Mesendoderm (in vitro differentiated cells): ENCODE measurements at regions not wholly inside any gene's neighbourhood (a gene's known extent, or its start where the extent isn't known, plus 50 kb on each side); places are given as distances from the start of the nearest gene placed in this dataset.
"Not testable (repeated sequence)": the region's sequence is repeated elsewhere in the genome, so short reads cannot be mapped to it uniquely, and the experiment has no call there.

Experiments used
- DNase-seq: peaks from one replicate; pipeline ENCODE4 v3.0.0; 2013
- H2AK5ac ChIP-seq: 2 replicates; pipeline ENCODE4 v1.6.1; 2013; ENCODE audit warnings: low read length, inconsistent platforms
- H2BK120ac ChIP-seq: 2 replicates; pipeline ENCODE4 v1.6.1; 2013; ENCODE audit warnings: low read depth, mild to moderate bottlenecking, low read length, moderate library complexity, mixed read lengths
- H2BK15ac ChIP-seq: replicated peaks from 2 replicates; pipeline ENCODE4 v1.6.1; 2013; ENCODE audit warnings: low read depth, mild to moderate bottlenecking, moderate library complexity
- H2BK5ac ChIP-seq: 2 replicates; pipeline ENCODE4 v1.6.1; 2013; ENCODE audit warnings: low read length, inconsistent platforms
- H3K18ac ChIP-seq: 2 replicates; pipeline ENCODE4 v1.6.1; 2013; ENCODE audit warnings: mild to moderate bottlenecking, low read length, mixed read lengths
- H3K23ac ChIP-seq: one replicate; pipeline ENCODE4 v1.6.1; 2013; ENCODE audit warnings: low read length
- H3K27ac ChIP-seq: 2 replicates; pipeline ENCODE4 v1.5.1; 2013; ENCODE audit warnings: low read depth, mild to moderate bottlenecking, inconsistent platforms, low read length, moderate library complexity
- H3K27me3 ChIP-seq: 2 replicates; pipeline ENCODE4 v1.6.1; 2013; ENCODE audit warnings: low read length, control low read depth, mild to moderate bottlenecking, inconsistent platforms; ENCODE audit not compliant: insufficient read depth, poor library complexity
- H3K36me3 ChIP-seq: 2 replicates; pipeline ENCODE4 v1.6.1; 2013; ENCODE audit warnings: low read length, inconsistent platforms; ENCODE audit not compliant: control insufficient read depth, insufficient read depth
- H3K4ac ChIP-seq: one replicate; pipeline ENCODE4 v1.6.1; 2013; ENCODE audit warnings: low read depth, mild to moderate bottlenecking, low read length, moderate library complexity
- H3K4me1 ChIP-seq: 2 replicates; pipeline ENCODE4 v1.6.1; 2013; ENCODE audit warnings: low read depth, low read length, inconsistent platforms; ENCODE audit not compliant: control insufficient read depth
- H3K4me2 ChIP-seq: 2 replicates; pipeline ENCODE4 v1.6.1; 2013; ENCODE audit warnings: low read length
- H3K4me3 ChIP-seq: 2 replicates; pipeline ENCODE4 v1.5.1; 2013; ENCODE audit warnings: mild to moderate bottlenecking, low read length
- H3K56ac ChIP-seq: one replicate; pipeline ENCODE4 v1.6.1; 2013; ENCODE audit warnings: low read length
- H3K79me1 ChIP-seq: 2 replicates; pipeline ENCODE4 v1.6.1; 2013; ENCODE audit warnings: low read length, inconsistent platforms
- H3K79me2 ChIP-seq: 2 replicates; pipeline ENCODE4 v1.6.1; 2013; ENCODE audit warnings: mild to moderate bottlenecking, low read length; ENCODE audit not compliant: control insufficient read depth, insufficient read depth
- H3K9ac ChIP-seq: 2 replicates; pipeline ENCODE4 v1.6.1; 2013; ENCODE audit warnings: low read length, inconsistent platforms
- H4K5ac ChIP-seq: one replicate; pipeline ENCODE4 v1.6.1; 2013; ENCODE audit warnings: low read length
- H4K8ac ChIP-seq: one replicate; pipeline ENCODE4 v1.6.1; 2013; ENCODE audit warnings: low read depth, mild to moderate bottlenecking, control low read depth, low read length, moderate library complexity
- WGBS: extraction: QIAGEN DNeasy Blood & Tissue Kit; methylation state at CpG from one replicate; pipeline ENCODE4 v1.1.7; 2013; ENCODE audit warnings: low lambda C conversion rate, missing lambda C conversion rate; ENCODE audit not compliant: insufficient coverage; ENCODE audit errors: extremely low coverage; 5-methylcytosine and 5-hydroxymethylcytosine counted together

- no peak for DNase-seq
- Histone ChIP-seq H4K5ac (no peak overlapping the region), H3K27me3 (no peaks in the 10 kb centered on the region), H2AK5ac (no peak overlapping the region), H3K79me1 (no peaks in the 10 kb centered on the region), H3K4me3 (no peak overlapping the region), H3K79me2 (no peaks in the 10 kb centered on the region), H3K56ac (no peak overlapping the region), H3K4me1 (no peaks in the 10 kb centered on the region), H3K27ac (no peak overlapping the region), H3K9ac (no peak overlapping the region), H2BK15ac (no peak overlapping the region), H4K8ac (no peak overlapping the region), H2BK5ac (no peak overlapping the region), H3K4me2 (no peak overlapping the region), H2BK120ac (no peak overlapping the region), H3K4ac (no peak overlapping the region), H3K36me3 (no peaks in the 10 kb centered on the region), H3K23ac (no peak overlapping the region), H3K18ac (no peak overlapping the region)
- 100% methylated on average over 1 of the region's 3 CpGs for WGBS
These were observed 157.3 kb downstream of the CCDC71L start for GRCh38 chr7:106503626-106504025.

- H2AK5ac ChIP-seq: no peak overlapping the region
- no peak overlapping the region for H3K23ac ChIP-seq
- H3K4me3 ChIP-seq: no peak overlapping the region
- H2BK120ac ChIP-seq: no peak overlapping the region
- no peak overlapping the region for H4K5ac ChIP-seq
- no peak overlapping the region for H3K56ac ChIP-seq
- no peaks in the 10 kb centered on the region for H3K27me3 ChIP-seq
- H3K9ac ChIP-seq: no peak overlapping the region
- no peak for DNase-seq
- no peak overlapping the region for H2BK15ac ChIP-seq
- H3K4me2 ChIP-seq: no peak overlapping the region
- H3K79me1 ChIP-seq: no peaks in the 10 kb centered on the region
- H3K4ac ChIP-seq: no peak overlapping the region
- no peaks in the 10 kb centered on the region for H3K4me1 ChIP-seq
- H3K18ac ChIP-seq: no peak overlapping the region
- H3K27ac ChIP-seq: no peak overlapping the region
- H4K8ac ChIP-seq: no peak overlapping the region
- no CpG with 5 or more reads among the region's 5 CpGs for WGBS
- H2BK5ac ChIP-seq: no peak overlapping the region
- no peaks in the 10 kb centered on the region for H3K79me2 ChIP-seq
- no peaks in the 10 kb centered on the region for H3K36me3 ChIP-seq
These were observed 159.1 kb downstream of the CCDC71L start for GRCh38 chr7:106501605-106502580.

- no peak overlapping the region for H2BK120ac ChIP-seq
- H3K4me2 ChIP-seq: no peak overlapping the region
- H2BK5ac ChIP-seq: no peak overlapping the region
- no peak overlapping the region for H3K23ac ChIP-seq
- H3K27ac ChIP-seq: no peak overlapping the region
- no peak overlapping the region for H3K56ac ChIP-seq
- H3K4ac ChIP-seq: no peak overlapping the region
- H3K36me3 ChIP-seq: no peaks in the 10 kb centered on the region
- no peak overlapping the region for H2AK5ac ChIP-seq
- no peak overlapping the region for H3K9ac ChIP-seq
- no peak overlapping the region for H3K18ac ChIP-seq
- H3K27me3 ChIP-seq: no peaks in the 10 kb centered on the region
- no peaks in the 10 kb centered on the region for H3K79me2 ChIP-seq
- H3K4me1 ChIP-seq: no peaks in the 10 kb centered on the region
- H3K4me3 ChIP-seq: no peak overlapping the region
- H4K5ac ChIP-seq: no peak overlapping the region
- DNase-seq: no peak
- H2BK15ac ChIP-seq: no peak overlapping the region
- WGBS: no CpG with 5 or more reads among the region's 4 CpGs
- H3K79me1 ChIP-seq: no peaks in the 10 kb centered on the region
- H4K8ac ChIP-seq: no peak overlapping the region
These were observed 161.1 kb downstream of the CCDC71L start for GRCh38 chr7:106499897-106500296.

- H4K5ac ChIP-seq, H3K27ac ChIP-seq, H2BK15ac ChIP-seq, H3K4me1 ChIP-seq, H3K23ac ChIP-seq, DNase-seq, H3K4me3 ChIP-seq, H3K4ac ChIP-seq, H3K9ac ChIP-seq, H3K18ac ChIP-seq, H3K56ac ChIP-seq, H3K79me1 ChIP-seq, H3K4me2 ChIP-seq, H2BK5ac ChIP-seq, H2AK5ac ChIP-seq, H3K27me3 ChIP-seq, H3K36me3 ChIP-seq, H4K8ac ChIP-seq, H2BK120ac ChIP-seq, H3K79me2 ChIP-seq: not testable (repeated sequence)
- no CpG with 5 or more reads among the region's 2 CpGs for WGBS
These were observed 163.0 kb downstream of the CCDC71L start for GRCh38 chr7:106498005-106498404.

- Histone ChIP-seq H2AK5ac (no peak overlapping the region), H3K56ac (no peak overlapping the region), H3K4me2 (no peak overlapping the region), H2BK120ac (no peak overlapping the region), H3K27ac (no peak overlapping the region), H3K27me3 (no peaks in the 10 kb centered on the region), H3K18ac (no peak overlapping the region), H2BK5ac (no peak overlapping the region), H3K4me1 (no peaks in the 10 kb centered on the region), H4K8ac (no peak overlapping the region), H4K5ac (no peak overlapping the region), H3K23ac (no peak overlapping the region), H3K36me3 (no peaks in the 10 kb centered on the region), H3K79me1 (no peaks in the 10 kb centered on the region), H3K4ac (no peak overlapping the region), H2BK15ac (no peak overlapping the region), H3K4me3 (no peak overlapping the region), H3K79me2 (no peaks in the 10 kb centered on the region), H3K9ac (no peak overlapping the region)
- DNase-seq: no peak
- no CpG with 5 or more reads among the region's 9 CpGs for WGBS
These were observed 167.8 kb downstream of the CCDC71L start for GRCh38 chr7:106493041-106493731.
